ENCODE measurements at regions not wholly inside any gene's neighbourhood (a gene's known extent, or its start where the extent isn't known, plus 50 kb on each side); places are given as distances from the start of the nearest gene placed in this dataset.

DNA sequence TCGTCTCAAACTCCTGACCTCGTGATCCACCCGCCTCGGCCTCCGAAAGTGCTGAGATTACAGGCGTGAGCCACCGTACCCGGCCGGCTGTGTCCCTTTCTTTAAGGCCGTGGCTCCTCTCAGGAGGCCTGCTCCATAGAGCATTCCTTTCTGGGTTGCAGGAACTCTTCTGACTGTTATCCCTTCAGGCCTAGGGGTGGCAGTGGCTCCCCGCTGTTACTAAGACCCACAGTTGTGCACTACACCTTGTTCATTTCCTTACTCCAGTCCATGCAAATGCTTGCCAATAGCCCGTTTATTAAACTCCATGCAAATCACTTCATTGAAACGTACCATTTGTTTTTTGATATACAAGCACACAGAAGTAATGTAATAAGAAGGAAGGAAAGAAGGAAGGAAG, 234.7 kb downstream of the BCAT1 start:
- Histone ChIP-seq H3F3A (ENCODE audit: low read depth) (no peaks in the 10 kb centered on the region), H3K4me3 (no peak overlapping the region), H2AFZ (replicated peaks) (no peak overlapping the region), H3K9ac (no peak overlapping the region), H4K20me1 (ENCODE audit: low read depth) (no peaks in the 10 kb centered on the region), H3K27me3 (no peaks in the 10 kb centered on the region), H3K4me2 (no peak overlapping the region), H3K36me3 (no peaks in the 10 kb centered on the region), H3K79me2 (ENCODE audit: low read depth) (no peaks in the 10 kb centered on the region), H3K27ac (no peak overlapping the region), H3K4me1 (peaks cover 9% of the 10 kb centered on the region), H3K9me3 (ENCODE audit: low read depth) (no peaks in the 10 kb centered on the region)
- TF ChIP-seq EZH2 (IDR thresholded peaks at IDR 0.05) (no peak), EZH2phosphoT487 (IDR thresholded peaks at IDR 0.05) (no peak)
- TF ChIP-seq, protein P1, sequence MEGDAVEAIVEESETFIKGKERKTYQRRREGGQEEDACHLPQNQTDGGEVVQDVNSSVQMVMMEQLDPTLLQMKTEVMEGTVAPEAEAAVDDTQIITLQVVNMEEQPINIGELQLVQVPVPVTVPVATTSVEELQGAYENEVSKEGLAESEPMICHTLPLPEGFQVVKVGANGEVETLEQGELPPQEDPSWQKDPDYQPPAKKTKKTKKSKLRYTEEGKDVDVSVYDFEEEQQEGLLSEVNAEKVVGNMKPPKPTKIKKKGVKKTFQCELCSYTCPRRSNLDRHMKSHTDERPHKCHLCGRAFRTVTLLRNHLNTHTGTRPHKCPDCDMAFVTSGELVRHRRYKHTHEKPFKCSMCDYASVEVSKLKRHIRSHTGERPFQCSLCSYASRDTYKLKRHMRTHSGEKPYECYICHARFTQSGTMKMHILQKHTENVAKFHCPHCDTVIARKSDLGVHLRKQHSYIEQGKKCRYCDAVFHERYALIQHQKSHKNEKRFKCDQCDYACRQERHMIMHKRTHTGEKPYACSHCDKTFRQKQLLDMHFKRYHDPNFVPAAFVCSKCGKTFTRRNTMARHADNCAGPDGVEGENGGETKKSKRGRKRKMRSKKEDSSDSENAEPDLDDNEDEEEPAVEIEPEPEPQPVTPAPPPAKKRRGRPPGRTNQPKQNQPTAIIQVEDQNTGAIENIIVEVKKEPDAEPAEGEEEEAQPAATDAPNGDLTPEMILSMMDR (IDR thresholded peaks at IDR 0.05): no peak
- Mint-ChIP-seq H3K27ac (peak overlapping the region; percentile 14), H3K4me1 (peaks cover 33% of the 10 kb centered on the region), H3K4me3 (no peak overlapping the region), H3K27me3 (ENCODE audit: insufficient read depth, low read depth) (peaks cover 8% of the 10 kb centered on the region), H3K36me3 (no peaks in the 10 kb centered on the region), H3K9me3 (peaks cover 4% of the 10 kb centered on the region)
- no peak for DNase-seq (ENCODE audit: low spot score)

DNA sequence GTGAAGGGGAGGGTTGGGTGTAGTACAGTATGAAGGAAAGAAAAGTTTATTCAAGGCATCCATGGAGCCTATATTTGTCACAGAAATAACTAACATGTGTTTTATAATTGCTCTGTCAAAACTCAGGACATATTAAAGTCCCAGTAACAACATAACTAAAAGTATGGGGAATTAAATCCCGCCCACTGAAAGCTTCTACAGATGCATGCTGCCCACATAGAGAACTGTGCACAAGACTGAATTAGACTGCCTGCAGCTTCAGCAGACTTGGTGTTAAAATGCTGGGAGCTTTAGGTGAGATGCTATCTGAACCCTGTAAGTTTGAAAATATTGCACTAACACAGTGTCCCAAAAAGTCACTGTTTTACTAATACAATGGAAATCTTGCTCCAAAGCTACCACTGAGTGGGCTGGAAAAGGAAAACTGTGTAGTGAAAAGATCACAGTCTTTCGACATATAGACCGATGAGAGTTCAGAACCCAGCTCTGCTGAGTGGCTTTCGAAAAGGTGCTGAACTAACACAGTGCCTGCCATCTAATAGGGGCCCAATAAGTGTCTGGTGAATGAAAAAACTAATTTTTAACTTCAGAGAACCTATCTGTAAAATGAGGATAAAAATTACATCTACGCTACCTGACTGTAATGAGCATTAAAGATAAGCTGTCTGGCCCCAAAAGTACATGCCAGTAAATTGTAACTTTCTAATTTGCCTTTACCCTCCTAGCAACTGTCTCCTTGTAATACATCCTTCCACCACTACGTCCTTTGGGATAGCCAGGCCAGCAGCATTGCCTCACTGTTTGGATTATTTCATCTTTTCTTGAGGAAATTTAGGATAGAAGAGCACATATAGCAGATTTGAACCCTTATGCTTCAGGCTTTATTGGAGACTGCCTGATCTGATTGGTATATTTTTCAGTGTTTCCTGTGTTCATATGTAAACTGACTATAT, 237.6 kb downstream of the BCAT1 start:
- no peaks in the 10 kb centered on the region for H3K27me3 ChIP-seq
- TF ChIP-seq EZH2 (IDR thresholded peaks at IDR 0.05) (no peak), EZH2phosphoT487 (IDR thresholded peaks at IDR 0.05) (no peak)
- TF ChIP-seq, protein P1 (IDR thresholded peaks at IDR 0.05): no peak
- DNase-seq (ENCODE audit: low spot score): no peak
- no peaks in the 10 kb centered on the region for H4K20me1 ChIP-seq (ENCODE audit: low read depth)
- no peaks in the 10 kb centered on the region for H3F3A ChIP-seq (ENCODE audit: low read depth)
- no peak overlapping the region for H3K27ac Mint-ChIP-seq
- H3K79me2 ChIP-seq (ENCODE audit: low read depth): no peaks in the 10 kb centered on the region
- no peak overlapping the region for H2AFZ ChIP-seq (replicated peaks)
- no peaks in the 10 kb centered on the region for H3K36me3 ChIP-seq
- no peaks in the 10 kb centered on the region for H3K4me1 ChIP-seq
- H3K27me3 Mint-ChIP-seq (ENCODE audit: insufficient read depth, low read depth): peaks cover 2% of the 10 kb centered on the region
- no peak overlapping the region for H3K27ac ChIP-seq
- H3K4me3 Mint-ChIP-seq: no peak overlapping the region
- H3K4me2 ChIP-seq: no peak overlapping the region
- peaks cover 2% of the 10 kb centered on the region for H3K9me3 Mint-ChIP-seq
- no peak overlapping the region for H3K9ac ChIP-seq
- H3K4me1 Mint-ChIP-seq: peaks cover 18% of the 10 kb centered on the region
- H3K36me3 Mint-ChIP-seq: no peaks in the 10 kb centered on the region
- H3K4me3 ChIP-seq: no peak overlapping the region
- no peaks in the 10 kb centered on the region for H3K9me3 ChIP-seq (ENCODE audit: low read depth)

DNA sequence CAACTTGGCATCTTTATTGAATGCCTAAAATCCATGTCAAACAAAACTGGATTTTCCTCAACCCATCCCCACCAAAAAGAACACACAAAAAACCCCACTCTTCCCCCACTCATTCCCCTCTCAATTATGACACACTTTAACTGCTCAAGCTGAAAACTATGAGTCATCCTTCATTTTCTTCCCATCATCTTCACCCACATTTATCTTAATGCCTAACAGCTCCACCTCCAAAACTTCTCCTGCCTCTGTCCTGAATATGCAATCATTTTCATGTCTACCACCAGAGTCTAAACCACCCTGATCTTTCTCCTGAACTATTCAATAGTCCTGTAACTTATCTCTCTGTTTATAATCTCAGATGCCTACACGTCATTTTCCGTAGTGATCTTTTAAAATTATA, 239.7 kb downstream of the BCAT1 start:
- Histone ChIP-seq H4K20me1 (ENCODE audit: low read depth) (no peaks in the 10 kb centered on the region), H3K27me3 (no peaks in the 10 kb centered on the region), H3K9ac (no peak overlapping the region), H3K27ac (no peak overlapping the region), H3F3A (ENCODE audit: low read depth) (no peaks in the 10 kb centered on the region), H3K4me3 (no peak overlapping the region), H3K36me3 (no peaks in the 10 kb centered on the region), H3K79me2 (ENCODE audit: low read depth) (no peaks in the 10 kb centered on the region), H2AFZ (replicated peaks) (no peak overlapping the region), H3K4me2 (no peak overlapping the region), H3K9me3 (ENCODE audit: low read depth) (no peaks in the 10 kb centered on the region), H3K4me1 (no peaks in the 10 kb centered on the region)
- Mint-ChIP-seq H3K4me3 (no peak overlapping the region), H3K4me1 (peaks cover 6% of the 10 kb centered on the region), H3K27me3 (ENCODE audit: insufficient read depth, low read depth) (peaks cover 2% of the 10 kb centered on the region), H3K9me3 (peaks cover 2% of the 10 kb centered on the region), H3K27ac (no peak overlapping the region), H3K36me3 (no peaks in the 10 kb centered on the region)
- DNase-seq (ENCODE audit: low spot score): no peak
- TF ChIP-seq, protein P1 (IDR thresholded peaks at IDR 0.05): no peak
- TF ChIP-seq EZH2 (IDR thresholded peaks at IDR 0.05) (no peak), EZH2phosphoT487 (IDR thresholded peaks at IDR 0.05) (no peak)

Data from neural progenitor cell (in vitro differentiated cells).